ENCODE measurements at regions not wholly inside any gene's neighbourhood (a gene's known extent, or its start where the extent isn't known, plus 50 kb on each side); places are given as distances from the start of the nearest gene placed in this dataset.

- TF ChIP-seq RBBP5 (IDR thresholded peaks at IDR 0.05; ENCODE audit: borderline replicate concordance, low read depth, low read length), result no peak
These were observed 536.5 kb upstream of the ACO1 start (continued) for GRCh38 chr9:31847963-31848362.
